Peyer's patch (tissue), 4 donors: ENCODE measurements at regions not wholly inside any gene's neighbourhood (a gene's known extent, or its start where the extent isn't known, plus 50 kb on each side); places are given as distances from the start of the nearest gene placed in this dataset.

Experiments
- CTCF ChIP-seq, 6 experiments: fragments of 450-650 bp in 4 of 6; fragments of 200-600 bp in 2 of 6; sonication (generic) in 1 of 6; IDR thresholded peaks; one replicate each; pipeline ENCODE4 v1.5.1; 2017 to 2019; ENCODE audit warnings: antibody characterized with exemption in 6 of 6, mild to moderate bottlenecking in 3 of 6, moderate library complexity in 1 of 6
- POLR2A ChIP-seq, 2 donors: fragments of 450-650 bp; IDR thresholded peaks; one replicate each; pipeline ENCODE4 v1.5.1; 2017; ENCODE audit warnings: antibody characterized with exemption in 2 of 2, mild to moderate bottlenecking in 2 of 2, moderate library complexity in 2 of 2

GRCh38 chr6:8513174-8513573 is 77.8 kb upstream of the SLC35B3 start:
- TF ChIP-seq CTCF (IDR thresholded peaks at IDR 0.05) (no peak), POLR2A (IDR thresholded peaks at IDR 0.05) (no peak)
